T-cell (primary cell): ENCODE measurements at regions not wholly inside any gene's neighbourhood (a gene's known extent, or its start where the extent isn't known, plus 50 kb on each side); places are given as distances from the start of the nearest gene placed in this dataset.

Experiments
- ATAC-seq, 4 experiments: fragments of 200-7000 bp in 3 of 4; fragments of 150-1000 bp in 1 of 4; cut with Tn5 transposase; replicated peaks in 1 of 4; 1 replicate in 3 of 4; 2 replicates in 1 of 4; pipeline ENCODE4 v1.10.0; 2021; ENCODE audit warnings: moderate library complexity in 3 of 4, mild to moderate bottlenecking in 2 of 4, moderate number of reproducible peaks in 1 of 4
- CTCF ChIA-PET, 2 donors: fragments of 300-600 bp; sonication (Branson Sonifier 250); formaldehyde crosslinking; loops; one replicate each; lab custom pipeline; 2022; ENCODE audit warnings: antibody characterized with exemption in 2 of 2; lab: Charles Lee
- POLR2A ChIA-PET, 2 donors: fragments of 300-600 bp; sonication (Branson Sonifier 250); formaldehyde crosslinking; loops; one replicate each; lab custom pipeline; 2022; ENCODE audit warnings: antibody characterized with exemption in 2 of 2; lab: Charles Lee
- DNase-seq, 35 experiments: peaks; one replicate each; pipeline versions ENCODE4 v3.0.0 to v3.0.0-alpha.2; 2013 to 2023
- H3K27ac ChIP-seq: one replicate; pipeline ENCODE4 v1.5.1; 2013; ENCODE audit warnings: low read length
- H3K27me3 ChIP-seq, 2 experiments: replicated peaks in 1 of 2; 1 replicate in 1 of 2; 2 replicates in 1 of 2; pipeline versions ENCODE4 v1.6.1 to v1.7.0; 2013; ENCODE audit warnings: low read length in 1 of 2, mixed read lengths in 1 of 2; ENCODE audit not compliant: control insufficient read depth in 2 of 2, insufficient read depth in 2 of 2; ENCODE audit errors: extremely low read depth in 1 of 2
- H3K36me3 ChIP-seq, 2 donors: 1 replicate in 1 of 2; 2 replicates in 1 of 2; pipeline versions ENCODE4 v1.6.1 to v1.7.0; 2013; ENCODE audit warnings: low read length in 1 of 2; ENCODE audit not compliant: control insufficient read depth in 2 of 2, insufficient read depth in 1 of 2; ENCODE audit errors: extremely low read depth in 1 of 2
- H3K4me1 ChIP-seq, 2 experiments: 1 replicate in 1 of 2; 2 replicates in 1 of 2; pipeline versions ENCODE4 v1.6.1 to v1.7.0; 2013; ENCODE audit warnings: low read length in 2 of 2, mixed read lengths in 1 of 2; ENCODE audit not compliant: insufficient read depth in 2 of 2, control insufficient read depth in 1 of 2; ENCODE audit errors: extremely low read depth in 1 of 2
- H3K4me3 ChIP-seq, 2 donors: 1 replicate in 1 of 2; 2 replicates in 1 of 2; pipeline versions ENCODE4 v1.5.1 to v1.7.0; 2013; ENCODE audit warnings: mild to moderate bottlenecking in 2 of 2, low read length in 1 of 2, moderate library complexity in 1 of 2; ENCODE audit not compliant: control insufficient read depth in 1 of 2; ENCODE audit errors: extremely low read depth in 1 of 2
- H3K9me3 ChIP-seq: 2 replicates; pipeline ENCODE4 v1.7.0; 2013
- H3K27ac Mint-ChIP-seq, 2 donors: one replicate each; pipeline ENCODE4 v1.8.0; 2020 to 2021; ENCODE audit warnings: mild to moderate bottlenecking in 2 of 2, mixed read lengths in 2 of 2
- H3K27me3 Mint-ChIP-seq, 2 donors: one replicate each; pipeline ENCODE4 v1.8.0; 2021 to 2022; ENCODE audit warnings: mixed read lengths in 2 of 2
- H3K36me3 Mint-ChIP-seq: one replicate; pipeline ENCODE4 v1.8.0; 2021; ENCODE audit warnings: mixed read lengths
- H3K4me1 Mint-ChIP-seq, 3 donors: one replicate each; pipeline ENCODE4 v1.8.0; 2020 to 2022; ENCODE audit warnings: mixed read lengths in 3 of 3, mild to moderate bottlenecking in 1 of 3
- H3K4me3 Mint-ChIP-seq, 3 donors: one replicate each; pipeline ENCODE4 v1.8.0; 2020 to 2022; ENCODE audit warnings: mild to moderate bottlenecking in 3 of 3, mixed read lengths in 3 of 3, moderate library complexity in 3 of 3
- H3K9me3 Mint-ChIP-seq, 3 donors: one replicate each; pipeline ENCODE4 v1.8.0; 2020 to 2022; ENCODE audit warnings: mixed read lengths in 3 of 3
- WGBS: methylation state at CpG from one replicate; pipeline ENCODE4 v1.1.5; 2013; ENCODE audit warnings: missing lambda C conversion rate; ENCODE audit not compliant: insufficient coverage; 5-methylcytosine and 5-hydroxymethylcytosine counted together

GRCh38 chr5:21642312-21642711 lies 1210.8 kb downstream of the CDH12 start:
- ChIA-PET POLR2A (no interaction called here), CTCF (no interaction called here)
- Histone ChIP-seq H3K9me3 (no peaks in the 10 kb centered on the region), H3K4me3 (no peak overlapping the region), H3K4me1 (no peaks in the 10 kb centered on the region), H3K36me3 (no peaks in the 10 kb centered on the region), H3K27ac (no peak overlapping the region), H3K27me3 (no peaks in the 10 kb centered on the region)
- DNase-seq (no peak), ATAC-seq (no peak)
- Mint-ChIP-seq H3K4me1 (no peaks in the 10 kb centered on the region), H3K4me3 (no peak overlapping the region), H3K27ac (no peak overlapping the region), H3K27me3 (no peaks in the 10 kb centered on the region), H3K36me3 (no peaks in the 10 kb centered on the region), H3K9me3 (peaks cover 0 to 8% (median 6%) of the 10 kb centered on the region in 3 donors)
- WGBS: no CpG with 5 or more reads among the region's 1 CpG

GRCh38 chr5:21623831-21624230 lies 1229.3 kb downstream of the CDH12 start:
- ATAC-seq (no peak), DNase-seq (no peak)
- peaks cover 0 to 9% (median 8%) of the 10 kb centered on the region in 3 donors for H3K9me3 Mint-ChIP-seq
- no peaks in the 10 kb centered on the region for H3K4me1 Mint-ChIP-seq
- H3K36me3 ChIP-seq: no peaks in the 10 kb centered on the region
- no CpG with 5 or more reads among the region's 2 CpGs for WGBS
- no peaks in the 10 kb centered on the region for H3K4me1 ChIP-seq
- H3K27ac Mint-ChIP-seq: no peak overlapping the region
- H3K27me3 Mint-ChIP-seq: no peaks in the 10 kb centered on the region
- H3K9me3 ChIP-seq: no peaks in the 10 kb centered on the region
- no peak overlapping the region for H3K4me3 Mint-ChIP-seq
- ChIA-PET POLR2A (no interaction called here), CTCF (no interaction called here)
- no peaks in the 10 kb centered on the region for H3K36me3 Mint-ChIP-seq
- H3K4me3 ChIP-seq: no peak overlapping the region
- no peaks in the 10 kb centered on the region for H3K27me3 ChIP-seq
- no peak overlapping the region for H3K27ac ChIP-seq

GRCh38 chr5:21615195-21615765 lies 1237.9 kb downstream of the CDH12 start:
- no peak overlapping the region for H3K27ac Mint-ChIP-seq
- no peak for DNase-seq
- Histone ChIP-seq H3K36me3 (no peaks in the 10 kb centered on the region), H3K27me3 (no peaks in the 10 kb centered on the region), H3K9me3 (no peaks in the 10 kb centered on the region), H3K4me3 (no peak overlapping the region), H3K4me1 (no peaks in the 10 kb centered on the region), H3K27ac (no peak overlapping the region)
- 92% methylated on average over 13 of the region's 16 CpGs for WGBS
- no peak overlapping the region for H3K4me3 Mint-ChIP-seq
- no peaks in the 10 kb centered on the region for H3K4me1 Mint-ChIP-seq
- peaks cover 4 to 11% (median 4%) of the 10 kb centered on the region in 3 donors for H3K9me3 Mint-ChIP-seq
- H3K27me3 Mint-ChIP-seq: no peaks in the 10 kb centered on the region
- ChIA-PET CTCF (no interaction called here), POLR2A (no interaction called here)
- no peaks in the 10 kb centered on the region for H3K36me3 Mint-ChIP-seq
- no peak for ATAC-seq

- Histone ChIP-seq H3K4me1 (no peaks in the 10 kb centered on the region), H3K27me3 (no peaks in the 10 kb centered on the region), H3K9me3 (no peaks in the 10 kb centered on the region), H3K27ac (no peak overlapping the region), H3K4me3 (no peak overlapping the region), H3K36me3 (no peaks in the 10 kb centered on the region)
- H3K4me3 Mint-ChIP-seq: no peak overlapping the region
- WGBS: 73% methylated on average over 2 of the region's 5 CpGs
- DNase-seq (no peak), ATAC-seq (no peak)
- ChIA-PET POLR2A (no interaction called here), CTCF (no interaction called here)
- H3K4me1 Mint-ChIP-seq: no peaks in the 10 kb centered on the region
- no peaks in the 10 kb centered on the region for H3K36me3 Mint-ChIP-seq
- H3K9me3 Mint-ChIP-seq: peaks cover 4 to 11% (median 4%) of the 10 kb centered on the region in 3 donors
- H3K27ac Mint-ChIP-seq: no peak overlapping the region
- no peaks in the 10 kb centered on the region for H3K27me3 Mint-ChIP-seq
Observed at GRCh38 chr5:21613971-21614488, 1239.1 kb downstream of the CDH12 start.

- ATAC-seq: no peak
- Histone ChIP-seq H3K4me3 (no peak overlapping the region), H3K36me3 (no peaks in the 10 kb centered on the region), H3K27ac (no peak overlapping the region), H3K27me3 (no peaks in the 10 kb centered on the region), H3K9me3 (no peaks in the 10 kb centered on the region), H3K4me1 (no peaks in the 10 kb centered on the region)
- Mint-ChIP-seq H3K9me3 (peaks cover 0 to 4% (median 2%) of the 10 kb centered on the region in 3 donors), H3K36me3 (no peaks in the 10 kb centered on the region), H3K27me3 (no peaks in the 10 kb centered on the region), H3K4me1 (no peaks in the 10 kb centered on the region), H3K4me3 (no peak overlapping the region), H3K27ac (no peak overlapping the region)
- CTCF ChIA-PET: interaction anchor here in 1 of 2 donors (0.6 kb wide), 1 partner anchor 21 kb away, joined by 3 read pairs; no protein-coding TSS in a partner anchor
- POLR2A ChIA-PET: no interaction called here
- DNase-seq: no peak
- WGBS: no CpG with 5 or more reads among the region's 2 CpGs
Observed at GRCh38 chr5:21603796-21604195, 1249.3 kb downstream of the CDH12 start.

GRCh38 chr5:21594566-21594965 lies 1258.6 kb downstream of the CDH12 start:
- ATAC-seq: no peak
- Histone ChIP-seq H3K9me3 (no peaks in the 10 kb centered on the region), H3K36me3 (no peaks in the 10 kb centered on the region), H3K4me1 (no peaks in the 10 kb centered on the region), H3K4me3 (no peak overlapping the region), H3K27ac (no peak overlapping the region), H3K27me3 (no peaks in the 10 kb centered on the region)
- ChIA-PET CTCF (no interaction called here), POLR2A (no interaction called here)
- Mint-ChIP-seq H3K9me3 (peaks cover 14 to 26% (median 15%) of the 10 kb centered on the region in 3 donors), H3K4me3 (no peak overlapping the region), H3K27ac (no peak overlapping the region), H3K27me3 (no peaks in the 10 kb centered on the region), H3K4me1 (no peaks in the 10 kb centered on the region), H3K36me3 (no peaks in the 10 kb centered on the region)
- no peak for DNase-seq
- WGBS: 100% methylated on average over 2 of the region's 2 CpGs

GRCh38 chr5:21593261-21593660 lies 1259.9 kb downstream of the CDH12 start:
- no peak overlapping the region for H3K4me3 Mint-ChIP-seq

More at GRCh38 chr5:21593261-21593660, 1259.9 kb downstream of the CDH12 start:
- Histone ChIP-seq H3K4me3 (no peak overlapping the region), H3K36me3 (no peaks in the 10 kb centered on the region), H3K9me3 (no peaks in the 10 kb centered on the region), H3K27ac (no peak overlapping the region), H3K4me1 (no peaks in the 10 kb centered on the region), H3K27me3 (no peaks in the 10 kb centered on the region)
- ChIA-PET POLR2A (no interaction called here), CTCF (no interaction called here)
- no peaks in the 10 kb centered on the region for H3K4me1 Mint-ChIP-seq
- H3K9me3 Mint-ChIP-seq: peaks cover 14 to 26% (median 16%) of the 10 kb centered on the region in 3 donors
- H3K27ac Mint-ChIP-seq: no peak overlapping the region
- no peak for ATAC-seq
- no peak for DNase-seq
- no peaks in the 10 kb centered on the region for H3K27me3 Mint-ChIP-seq
- H3K36me3 Mint-ChIP-seq: peaks cover 8% of the 10 kb centered on the region
